Activated naive CD4-positive, alpha-beta T cell treated with anti-CD3 and anti-CD28 coated beads, Interleukin-2, amount 50 U/mL, for 24 hours (primary cell): ENCODE measurements at regions not wholly inside any gene's neighbourhood (a gene's known extent, or its start where the extent isn't known, plus 50 kb on each side); places are given as distances from the start of the nearest gene placed in this dataset.
"Not testable (repeated sequence)": the region's sequence is repeated elsewhere in the genome, so short reads cannot be mapped to it uniquely, and the experiment has no call there.

Experiments used
- H3K27ac Mint-ChIP-seq: one replicate; pipeline ENCODE4 v1.8.0; 2021; ENCODE audit warnings: mild to moderate bottlenecking, mixed read lengths
- H3K27me3 Mint-ChIP-seq: one replicate; pipeline ENCODE4 v1.8.0; 2021; ENCODE audit warnings: mixed read lengths
- H3K36me3 Mint-ChIP-seq: one replicate; pipeline ENCODE4 v1.8.0; 2021; ENCODE audit warnings: mixed read lengths
- H3K4me1 Mint-ChIP-seq: one replicate; pipeline ENCODE4 v1.8.0; 2021; ENCODE audit warnings: mixed read lengths
- H3K4me3 Mint-ChIP-seq: one replicate; pipeline ENCODE4 v1.8.0; 2021; ENCODE audit warnings: mild to moderate bottlenecking, mixed read lengths
- H3K9me3 Mint-ChIP-seq: one replicate; pipeline ENCODE4 v1.8.0; 2021; ENCODE audit warnings: mixed read lengths

GRCh38 chr4:156290811-156291210 lies 337.1 kb upstream of the CTSO start:
- Mint-ChIP-seq H3K27ac (no peak overlapping the region), H3K36me3 (no peaks in the 10 kb centered on the region), H3K27me3 (no peaks in the 10 kb centered on the region), H3K4me3 (no peak overlapping the region), H3K9me3 (peaks cover 5% of the 10 kb centered on the region), H3K4me1 (no peaks in the 10 kb centered on the region)

GRCh38 chr4:156290026-156290425 lies 336.4 kb upstream of the CTSO start:
- not testable (repeated sequence) for H3K27me3 Mint-ChIP-seq, H3K4me3 Mint-ChIP-seq, H3K36me3 Mint-ChIP-seq, H3K4me1 Mint-ChIP-seq, H3K27ac Mint-ChIP-seq, H3K9me3 Mint-ChIP-seq

- no peak overlapping the region for H3K4me3 Mint-ChIP-seq
- no peaks in the 10 kb centered on the region for H3K27me3 Mint-ChIP-seq
- no peak overlapping the region for H3K27ac Mint-ChIP-seq
- H3K36me3 Mint-ChIP-seq = no peaks in the 10 kb centered on the region
- peaks cover 5% of the 10 kb centered on the region for H3K9me3 Mint-ChIP-seq
- no peaks in the 10 kb centered on the region for H3K4me1 Mint-ChIP-seq
Observed at GRCh38 chr4:156280686-156281085, 327.0 kb upstream of the CTSO start.

GRCh38 chr4:156265407-156265806 lies 311.7 kb upstream of the CTSO start:
- Mint-ChIP-seq H3K9me3 (peaks cover 5% of the 10 kb centered on the region), H3K36me3 (no peaks in the 10 kb centered on the region), H3K4me3 (no peak overlapping the region), H3K27ac (no peak overlapping the region), H3K27me3 (peaks cover 3% of the 10 kb centered on the region), H3K4me1 (no peaks in the 10 kb centered on the region)

- H3K9me3 Mint-ChIP-seq = peaks cover 1% of the 10 kb centered on the region
- peaks cover under 1% of the 10 kb centered on the region for H3K27me3 Mint-ChIP-seq
- no peak overlapping the region for H3K27ac Mint-ChIP-seq
- H3K4me1 Mint-ChIP-seq = no peaks in the 10 kb centered on the region
- H3K4me3 Mint-ChIP-seq = no peak overlapping the region
- no peaks in the 10 kb centered on the region for H3K36me3 Mint-ChIP-seq
Observed at GRCh38 chr4:156261230-156261629, 307.6 kb upstream of the CTSO start.

GRCh38 chr4:156255230-156256007 lies 301.8 kb upstream of the CTSO start:
- Mint-ChIP-seq H3K9me3 (no peaks in the 10 kb centered on the region), H3K4me1 (no peaks in the 10 kb centered on the region), H3K36me3 (no peaks in the 10 kb centered on the region), H3K27me3 (no peaks in the 10 kb centered on the region), H3K4me3 (no peak overlapping the region), H3K27ac (no peak overlapping the region)

- Mint-ChIP-seq H3K9me3 (no peaks in the 10 kb centered on the region), H3K27me3 (no peaks in the 10 kb centered on the region), H3K27ac (no peak overlapping the region), H3K36me3 (no peaks in the 10 kb centered on the region), H3K4me1 (no peaks in the 10 kb centered on the region), H3K4me3 (no peak overlapping the region)
Observed at GRCh38 chr4:156252358-156252921, 298.8 kb upstream of the CTSO start.

- Mint-ChIP-seq H3K4me1 (no peaks in the 10 kb centered on the region), H3K36me3 (no peaks in the 10 kb centered on the region), H3K4me3 (no peak overlapping the region), H3K27me3 (no peaks in the 10 kb centered on the region), H3K9me3 (no peaks in the 10 kb centered on the region), H3K27ac (no peak overlapping the region)
Observed at GRCh38 chr4:156251373-156252065, 297.9 kb upstream of the CTSO start.

- H3K27ac Mint-ChIP-seq = no peak overlapping the region
- H3K9me3 Mint-ChIP-seq = peaks cover 2% of the 10 kb centered on the region
- H3K27me3 Mint-ChIP-seq = no peaks in the 10 kb centered on the region
- H3K4me3 Mint-ChIP-seq = no peak overlapping the region
- H3K36me3 Mint-ChIP-seq = no peaks in the 10 kb centered on the region
- no peaks in the 10 kb centered on the region for H3K4me1 Mint-ChIP-seq
Observed at GRCh38 chr4:156248917-156249316, 295.3 kb upstream of the CTSO start.

GRCh38 chr4:156247470-156247869 lies 293.8 kb upstream of the CTSO start:
- Mint-ChIP-seq H3K9me3 (peaks cover 6% of the 10 kb centered on the region), H3K27me3 (no peaks in the 10 kb centered on the region), H3K4me3 (no peak overlapping the region), H3K4me1 (no peaks in the 10 kb centered on the region), H3K27ac (no peak overlapping the region), H3K36me3 (no peaks in the 10 kb centered on the region)

- Mint-ChIP-seq H3K4me1 (no peaks in the 10 kb centered on the region), H3K36me3 (no peaks in the 10 kb centered on the region), H3K9me3 (peaks cover 11% of the 10 kb centered on the region), H3K4me3 (no peak overlapping the region), H3K27me3 (no peaks in the 10 kb centered on the region), H3K27ac (no peak overlapping the region)
Observed at GRCh38 chr4:156243015-156243414, 289.3 kb upstream of the CTSO start.

- H3K27me3 Mint-ChIP-seq = no peaks in the 10 kb centered on the region
- H3K36me3 Mint-ChIP-seq = no peaks in the 10 kb centered on the region
- H3K4me1 Mint-ChIP-seq = no peaks in the 10 kb centered on the region
- no peak overlapping the region for H3K4me3 Mint-ChIP-seq
- peaks cover 11% of the 10 kb centered on the region for H3K9me3 Mint-ChIP-seq
- H3K27ac Mint-ChIP-seq = no peak overlapping the region
Observed at GRCh38 chr4:156242390-156242789, 288.7 kb upstream of the CTSO start.

GRCh38 chr4:156241896-156242295 lies 288.2 kb upstream of the CTSO start:
- H3K9me3 Mint-ChIP-seq = peaks cover 11% of the 10 kb centered on the region
- no peak overlapping the region for H3K27ac Mint-ChIP-seq
- H3K36me3 Mint-ChIP-seq = no peaks in the 10 kb centered on the region
- no peaks in the 10 kb centered on the region for H3K27me3 Mint-ChIP-seq
- no peak overlapping the region for H3K4me3 Mint-ChIP-seq
- H3K4me1 Mint-ChIP-seq = no peaks in the 10 kb centered on the region

GRCh38 chr4:156238171-156238570 lies 284.5 kb upstream of the CTSO start:
- no peak overlapping the region for H3K4me3 Mint-ChIP-seq
- H3K27me3 Mint-ChIP-seq = no peaks in the 10 kb centered on the region
- peaks cover 5% of the 10 kb centered on the region for H3K9me3 Mint-ChIP-seq
- no peaks in the 10 kb centered on the region for H3K36me3 Mint-ChIP-seq
- no peaks in the 10 kb centered on the region for H3K4me1 Mint-ChIP-seq
- H3K27ac Mint-ChIP-seq = no peak overlapping the region

GRCh38 chr4:156237231-156237630 lies 283.6 kb upstream of the CTSO start:
- Mint-ChIP-seq H3K4me1 (no peaks in the 10 kb centered on the region), H3K27ac (no peak overlapping the region), H3K9me3 (peaks cover 4% of the 10 kb centered on the region), H3K36me3 (no peaks in the 10 kb centered on the region), H3K4me3 (no peak overlapping the region), H3K27me3 (no peaks in the 10 kb centered on the region)

- Mint-ChIP-seq H3K4me3 (no peak overlapping the region), H3K36me3 (no peaks in the 10 kb centered on the region)
Observed at GRCh38 chr4:156230176-156230575, 276.5 kb upstream of the CTSO start.

More at GRCh38 chr4:156230176-156230575, 276.5 kb upstream of the CTSO start:
- Mint-ChIP-seq H3K27ac (no peak overlapping the region), H3K27me3 (no peaks in the 10 kb centered on the region), H3K9me3 (no peaks in the 10 kb centered on the region), H3K4me1 (no peaks in the 10 kb centered on the region)
